ENCODE measurements at regions not wholly inside any gene's neighbourhood (a gene's known extent, or its start where the extent isn't known, plus 50 kb on each side); places are given as distances from the start of the nearest gene placed in this dataset.

DNA sequence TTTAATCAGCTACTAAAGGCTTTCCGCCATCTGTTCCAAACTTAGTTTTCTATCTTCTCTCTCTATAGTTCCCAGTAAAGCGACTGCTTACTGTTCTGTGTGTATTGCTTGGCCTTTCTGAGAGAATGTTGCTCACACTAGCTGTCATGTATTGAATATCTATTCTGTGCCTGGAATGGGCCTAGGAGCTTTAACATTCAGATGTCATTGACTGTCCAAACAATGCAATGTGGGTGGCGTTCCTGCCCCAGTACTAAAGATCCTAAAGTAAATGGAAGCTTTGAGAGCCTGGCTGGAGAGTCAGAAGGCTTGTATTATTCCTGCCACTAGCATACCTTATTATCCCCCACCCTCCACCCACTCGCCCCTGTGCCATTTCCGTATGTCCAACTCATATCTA, 163.5 kb downstream of the SDHAF3 start:
- TF ChIP-seq, protein P1, sequence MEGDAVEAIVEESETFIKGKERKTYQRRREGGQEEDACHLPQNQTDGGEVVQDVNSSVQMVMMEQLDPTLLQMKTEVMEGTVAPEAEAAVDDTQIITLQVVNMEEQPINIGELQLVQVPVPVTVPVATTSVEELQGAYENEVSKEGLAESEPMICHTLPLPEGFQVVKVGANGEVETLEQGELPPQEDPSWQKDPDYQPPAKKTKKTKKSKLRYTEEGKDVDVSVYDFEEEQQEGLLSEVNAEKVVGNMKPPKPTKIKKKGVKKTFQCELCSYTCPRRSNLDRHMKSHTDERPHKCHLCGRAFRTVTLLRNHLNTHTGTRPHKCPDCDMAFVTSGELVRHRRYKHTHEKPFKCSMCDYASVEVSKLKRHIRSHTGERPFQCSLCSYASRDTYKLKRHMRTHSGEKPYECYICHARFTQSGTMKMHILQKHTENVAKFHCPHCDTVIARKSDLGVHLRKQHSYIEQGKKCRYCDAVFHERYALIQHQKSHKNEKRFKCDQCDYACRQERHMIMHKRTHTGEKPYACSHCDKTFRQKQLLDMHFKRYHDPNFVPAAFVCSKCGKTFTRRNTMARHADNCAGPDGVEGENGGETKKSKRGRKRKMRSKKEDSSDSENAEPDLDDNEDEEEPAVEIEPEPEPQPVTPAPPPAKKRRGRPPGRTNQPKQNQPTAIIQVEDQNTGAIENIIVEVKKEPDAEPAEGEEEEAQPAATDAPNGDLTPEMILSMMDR (conservative IDR thresholded peaks at IDR 0.05; ENCODE audit: low read length): no peak
- no peak for DNase-seq (ENCODE audit: low read depth)
- H3K4me3 ChIP-seq (ENCODE audit: low read length): no peak overlapping the region

- TF ChIP-seq, protein P1 (conservative IDR thresholded peaks at IDR 0.05; ENCODE audit: low read length): no peak
- H3K4me3 ChIP-seq (ENCODE audit: low read length): no peak overlapping the region
- no peak for DNase-seq (ENCODE audit: low read depth)
Measured at GRCh38 chr7:97285348-97285747, 167.8 kb downstream of the SDHAF3 start.

- no peak for DNase-seq (ENCODE audit: low read depth)
- TF ChIP-seq, protein P1 (conservative IDR thresholded peaks at IDR 0.05; ENCODE audit: low read length): no peak
- no peak overlapping the region for H3K4me3 ChIP-seq (ENCODE audit: low read length)
Measured at GRCh38 chr7:97293031-97293430, 175.5 kb downstream of the SDHAF3 start.

DNA sequence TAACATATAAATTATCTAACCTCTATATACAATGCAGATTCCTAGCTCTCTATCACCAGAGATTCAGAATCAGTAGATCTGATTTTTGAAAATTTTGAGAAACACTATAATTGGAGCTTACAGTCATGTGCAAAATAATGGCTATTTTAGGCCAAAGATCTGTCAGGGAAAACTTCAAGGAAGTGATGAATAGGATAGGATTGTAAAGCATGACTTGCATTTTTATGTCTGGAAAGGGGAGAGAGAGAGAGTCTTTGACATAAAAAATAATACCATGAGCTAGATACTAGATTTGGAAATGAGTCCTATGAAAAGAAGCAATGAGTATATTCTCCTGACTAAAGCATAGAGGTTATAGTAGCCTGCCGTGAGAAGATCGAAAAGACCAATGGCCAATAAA, 181.1 kb downstream of the SDHAF3 start:
- no peak overlapping the region for H3K4me3 ChIP-seq (ENCODE audit: low read length)
- TF ChIP-seq, protein P1 (conservative IDR thresholded peaks at IDR 0.05; ENCODE audit: low read length): no peak
- DNase-seq (ENCODE audit: low read depth): no peak

GRCh38 chr7:97305589-97305988, 188.1 kb downstream of the SDHAF3 start:
- no peak overlapping the region for H3K4me3 ChIP-seq (ENCODE audit: low read length)
- DNase-seq (ENCODE audit: low read depth): no peak
- TF ChIP-seq, protein P1 (conservative IDR thresholded peaks at IDR 0.05; ENCODE audit: low read length): no peak

- DNase-seq (ENCODE audit: low read depth): no peak
- TF ChIP-seq, protein P1 (conservative IDR thresholded peaks at IDR 0.05; ENCODE audit: low read length): no peak
- H3K4me3 ChIP-seq (ENCODE audit: low read length): no peak overlapping the region
Measured at GRCh38 chr7:97307521-97308108, 190.1 kb downstream of the SDHAF3 start.

GRCh38 chr7:97313900-97314299, 196.4 kb downstream of the SDHAF3 start:
- DNase-seq (ENCODE audit: low read depth): no peak

More at GRCh38 chr7:97313900-97314299, 196.4 kb downstream of the SDHAF3 start:
- no peak overlapping the region for H3K4me3 ChIP-seq (ENCODE audit: low read length)
- TF ChIP-seq, protein P1 (conservative IDR thresholded peaks at IDR 0.05; ENCODE audit: low read length): no peak
